ENCODE measurements at regions not wholly inside any gene's neighbourhood (a gene's known extent, or its start where the extent isn't known, plus 50 kb on each side); places are given as distances from the start of the nearest gene placed in this dataset.

DNA sequence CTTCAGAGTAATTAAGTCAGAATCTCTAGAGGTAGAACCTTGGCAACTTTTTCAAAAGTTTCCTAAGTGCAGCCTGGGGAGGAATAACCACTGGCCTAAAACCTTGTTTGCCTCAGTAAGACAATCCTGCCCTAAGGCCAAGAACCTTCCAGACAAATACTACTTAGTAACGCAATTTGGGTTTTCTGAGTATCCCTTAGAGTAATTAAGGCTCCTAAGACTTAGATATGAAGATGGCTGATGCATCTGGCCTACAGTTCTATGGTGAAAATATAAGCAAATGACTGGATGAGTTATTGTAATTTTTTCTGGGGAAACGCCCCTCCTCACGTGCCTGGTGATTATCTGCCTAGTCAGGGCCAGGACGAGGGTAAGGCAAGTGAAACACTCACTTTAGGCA lies 95.7 kb upstream of the DLX2 start (continued):
- TF ChIP-seq GATA2 (CRISPR knock-in tag; IDR thresholded peaks at IDR 0.05) (no peak), GABPA (IDR thresholded peaks at IDR 0.05; ENCODE audit: low read depth) (no peak)

DNA sequence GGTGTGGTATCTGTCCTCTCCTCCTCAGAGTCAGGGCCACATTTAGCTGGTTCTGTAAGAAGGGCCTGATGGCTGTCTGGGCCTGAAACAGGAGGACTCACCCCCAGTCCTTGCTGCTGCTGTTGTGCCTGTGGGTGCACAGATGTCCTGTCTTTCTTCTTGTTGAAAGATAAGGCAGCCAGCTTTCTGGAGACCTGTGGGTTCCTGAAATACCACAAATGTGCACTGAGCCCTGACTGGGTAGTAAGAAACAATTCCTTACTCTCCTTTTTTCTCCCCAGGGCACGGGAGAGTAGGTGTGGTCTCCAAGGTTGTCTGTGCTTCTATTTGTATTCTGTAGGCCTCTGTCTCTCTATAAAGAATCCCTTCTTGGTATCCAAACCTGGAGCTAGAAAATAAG lies 96.2 kb upstream of the DLX2 start:
- TF ChIP-seq NRF1 (IDR thresholded peaks at IDR 0.05; ENCODE audit: low read depth, low read length) (no peak), JUND (IDR thresholded peaks at IDR 0.05) (no peak), NFIC (IDR thresholded peaks at IDR 0.05; ENCODE audit: borderline replicate concordance) (no peak), SIN3A (IDR thresholded peaks at IDR 0.05; ENCODE audit: borderline replicate concordance, low read depth, low read length) (no peak), TEAD4 (IDR thresholded peaks at IDR 0.05; ENCODE audit: borderline replicate concordance, insufficient read depth) (no peak), SMC3 (IDR thresholded peaks at IDR 0.05; ENCODE audit: low read depth, low read length) (no peak), FOXJ3 (CRISPR knock-in tag; IDR thresholded peaks at IDR 0.05) (no peak), RXRA (IDR thresholded peaks at IDR 0.05; ENCODE audit: borderline replicate concordance, low read depth) (no peak), POLR2AphosphoS5 (IDR thresholded peaks at IDR 0.05; ENCODE audit: low read depth, low read length) (no peak), ELF1 (IDR thresholded peaks at IDR 0.05) (no peak), FOXM1 (IDR thresholded peaks at IDR 0.05; ENCODE audit: low read depth) (no peak), TCF12 (IDR thresholded peaks at IDR 0.05) (no peak)
- TF ChIP-seq, protein P1, sequence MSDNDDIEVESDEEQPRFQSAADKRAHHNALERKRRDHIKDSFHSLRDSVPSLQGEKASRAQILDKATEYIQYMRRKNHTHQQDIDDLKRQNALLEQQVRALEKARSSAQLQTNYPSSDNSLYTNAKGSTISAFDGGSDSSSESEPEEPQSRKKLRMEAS (IDR thresholded peaks at IDR 0.05; ENCODE audit: low read depth), result no peak
- TF ChIP-seq, protein P2, sequence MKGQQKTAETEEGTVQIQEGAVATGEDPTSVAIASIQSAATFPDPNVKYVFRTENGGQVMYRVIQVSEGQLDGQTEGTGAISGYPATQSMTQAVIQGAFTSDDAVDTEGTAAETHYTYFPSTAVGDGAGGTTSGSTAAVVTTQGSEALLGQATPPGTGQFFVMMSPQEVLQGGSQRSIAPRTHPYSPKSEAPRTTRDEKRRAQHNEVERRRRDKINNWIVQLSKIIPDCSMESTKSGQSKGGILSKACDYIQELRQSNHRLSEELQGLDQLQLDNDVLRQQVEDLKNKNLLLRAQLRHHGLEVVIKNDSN (IDR thresholded peaks at IDR 0.05; ENCODE audit: borderline replicate concordance, low read depth), result no peak
- TF ChIP-seq, protein P3, sequence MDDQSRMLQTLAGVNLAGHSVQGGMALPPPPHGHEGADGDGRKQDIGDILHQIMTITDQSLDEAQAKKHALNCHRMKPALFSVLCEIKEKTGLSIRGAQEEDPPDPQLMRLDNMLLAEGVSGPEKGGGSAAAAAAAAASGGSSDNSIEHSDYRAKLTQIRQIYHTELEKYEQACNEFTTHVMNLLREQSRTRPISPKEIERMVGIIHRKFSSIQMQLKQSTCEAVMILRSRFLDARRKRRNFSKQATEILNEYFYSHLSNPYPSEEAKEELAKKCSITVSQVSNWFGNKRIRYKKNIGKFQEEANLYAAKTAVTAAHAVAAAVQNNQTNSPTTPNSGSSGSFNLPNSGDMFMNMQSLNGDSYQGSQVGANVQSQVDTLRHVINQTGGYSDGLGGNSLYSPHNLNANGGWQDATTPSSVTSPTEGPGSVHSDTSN (IDR thresholded peaks at IDR 0.05), result no peak
- no peak for DNase-seq
- H3K27ac ChIP-seq (ENCODE audit: low read depth in 2 of 2, low read length in 1 of 2), result no peak overlapping the region
- H2AFZ ChIP-seq (ENCODE audit: low read depth), result no peak overlapping the region
- CTCF ChIA-PET, result interaction anchor here (1.4 kb wide), 1 partner anchor 263 kb away, joined by 4 read pairs; no protein-coding TSS in a partner anchor
- H3K4me1 ChIP-seq (ENCODE audit: control insufficient read depth in 1 of 2, insufficient read depth in 2 of 2, low read depth in 1 of 2, low read length in 1 of 2), result no peaks in the 10 kb centered on the region
- H3K4me3 ChIP-seq (ENCODE audit: low read depth in 2 of 2, low read length in 1 of 2), result no peak overlapping the region
- no peaks in the 10 kb centered on the region for H4K20me1 ChIP-seq (ENCODE audit: insufficient read depth)
- peaks cover under 1% of the 10 kb centered on the region for H3F3A ChIP-seq (replicated peaks; ENCODE audit: insufficient read depth)
- no peaks in the 10 kb centered on the region for H3K9me2 ChIP-seq
- peaks cover 13% of the 10 kb centered on the region for H3K9me3 ChIP-seq
- H3K9ac ChIP-seq, result no peak overlapping the region
- no peaks in the 10 kb centered on the region for H3K27me3 ChIP-seq (ENCODE audit: insufficient read depth)
- 19% methylated on average over 1 of the region's 1 CpG for WGBS (ENCODE audit: low lambda C conversion rate)
- H3K36me3 ChIP-seq (replicated peaks in 1 of 2; ENCODE audit: control insufficient read depth in 1 of 2, insufficient read depth in 2 of 2, low read length in 1 of 2), result peaks cover 0 to 2% of the 10 kb centered on the region in 2 experiments
- H3K79me2 ChIP-seq (ENCODE audit: insufficient read depth), result no peaks in the 10 kb centered on the region
- POLR2A ChIA-PET, result no interaction called here
- H3K4me2 ChIP-seq, result no peak overlapping the region
